ENCODE measurements at regions not wholly inside any gene's neighbourhood (a gene's known extent, or its start where the extent isn't known, plus 50 kb on each side); places are given as distances from the start of the nearest gene placed in this dataset.

DNA sequence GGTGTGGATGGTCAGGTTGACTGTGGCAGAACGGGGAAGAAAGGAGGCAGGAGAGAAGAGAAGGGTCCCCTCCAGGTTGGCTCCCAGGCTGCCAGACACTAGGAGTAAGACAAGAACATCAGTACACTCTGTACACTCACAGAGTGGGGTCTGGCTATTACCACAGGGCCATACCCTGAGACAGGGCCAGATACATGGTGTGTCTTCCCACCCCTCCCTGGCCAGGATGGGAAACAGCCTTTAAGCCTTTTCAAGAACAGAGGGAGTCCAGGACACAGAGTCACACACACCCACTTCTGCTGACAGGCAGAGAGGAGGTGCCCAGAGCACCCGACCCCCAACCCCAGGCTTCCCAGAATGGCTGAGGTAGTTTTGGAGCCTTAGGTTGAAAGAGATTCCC is 99.4 kb downstream of the LITAF start:
- Mint-ChIP-seq H3K36me3 (ENCODE audit: low read depth, unreplicated experiment) (peaks cover 4% of the 10 kb centered on the region), H3K9me3 (ENCODE audit: unreplicated experiment) (peaks cover 15% of the 10 kb centered on the region), H3K27me3 (ENCODE audit: low read depth, unreplicated experiment) (no peaks in the 10 kb centered on the region), H3K4me1 (ENCODE audit: low read depth, unreplicated experiment) (no peaks in the 10 kb centered on the region), H3K27ac (ENCODE audit: unreplicated experiment) (no peak overlapping the region), H3K4me3 (ENCODE audit: unreplicated experiment) (no peak overlapping the region)
- H3K27ac ChIP-seq (ENCODE audit: low read depth, low read length): no peak overlapping the region
- no peak overlapping the region for H3K4me2 ChIP-seq (ENCODE audit: low read length)
- H3K79me2 ChIP-seq (ENCODE audit: insufficient read depth, low read length): no peaks in the 10 kb centered on the region
- no peaks in the 10 kb centered on the region for H3K9me3 ChIP-seq (ENCODE audit: insufficient read depth, low read depth, low read length)
- no peak for FAIRE-seq
- H3K9ac ChIP-seq (ENCODE audit: low read length): no peak overlapping the region
- no peak for TF ChIP-seq EZH2 (IDR thresholded peaks at IDR 0.05; ENCODE audit: insufficient read depth, low read length)
- TF ChIP-seq, protein P1, sequence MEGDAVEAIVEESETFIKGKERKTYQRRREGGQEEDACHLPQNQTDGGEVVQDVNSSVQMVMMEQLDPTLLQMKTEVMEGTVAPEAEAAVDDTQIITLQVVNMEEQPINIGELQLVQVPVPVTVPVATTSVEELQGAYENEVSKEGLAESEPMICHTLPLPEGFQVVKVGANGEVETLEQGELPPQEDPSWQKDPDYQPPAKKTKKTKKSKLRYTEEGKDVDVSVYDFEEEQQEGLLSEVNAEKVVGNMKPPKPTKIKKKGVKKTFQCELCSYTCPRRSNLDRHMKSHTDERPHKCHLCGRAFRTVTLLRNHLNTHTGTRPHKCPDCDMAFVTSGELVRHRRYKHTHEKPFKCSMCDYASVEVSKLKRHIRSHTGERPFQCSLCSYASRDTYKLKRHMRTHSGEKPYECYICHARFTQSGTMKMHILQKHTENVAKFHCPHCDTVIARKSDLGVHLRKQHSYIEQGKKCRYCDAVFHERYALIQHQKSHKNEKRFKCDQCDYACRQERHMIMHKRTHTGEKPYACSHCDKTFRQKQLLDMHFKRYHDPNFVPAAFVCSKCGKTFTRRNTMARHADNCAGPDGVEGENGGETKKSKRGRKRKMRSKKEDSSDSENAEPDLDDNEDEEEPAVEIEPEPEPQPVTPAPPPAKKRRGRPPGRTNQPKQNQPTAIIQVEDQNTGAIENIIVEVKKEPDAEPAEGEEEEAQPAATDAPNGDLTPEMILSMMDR (IDR thresholded peaks at IDR 0.05; ENCODE audit: insufficient read depth, low read depth, low read length): no peak
- H3K27me3 ChIP-seq (ENCODE audit: insufficient read depth, low read length): peaks cover 3% of the 10 kb centered on the region
- H3K4me1 ChIP-seq (ENCODE audit: insufficient read depth, low read length): no peaks in the 10 kb centered on the region
- H3K36me3 ChIP-seq (ENCODE audit: insufficient read depth, low read length): no peaks in the 10 kb centered on the region
- no peak for DNase-seq (ENCODE audit: low read depth)
- no peak overlapping the region for H2AFZ ChIP-seq (ENCODE audit: low read depth, low read length)
- no peaks in the 10 kb centered on the region for H4K20me1 ChIP-seq (ENCODE audit: insufficient read depth, low read length)
- no peak overlapping the region for H3K4me3 ChIP-seq (ENCODE audit: insufficient read depth, low read depth, low read length)

DNA sequence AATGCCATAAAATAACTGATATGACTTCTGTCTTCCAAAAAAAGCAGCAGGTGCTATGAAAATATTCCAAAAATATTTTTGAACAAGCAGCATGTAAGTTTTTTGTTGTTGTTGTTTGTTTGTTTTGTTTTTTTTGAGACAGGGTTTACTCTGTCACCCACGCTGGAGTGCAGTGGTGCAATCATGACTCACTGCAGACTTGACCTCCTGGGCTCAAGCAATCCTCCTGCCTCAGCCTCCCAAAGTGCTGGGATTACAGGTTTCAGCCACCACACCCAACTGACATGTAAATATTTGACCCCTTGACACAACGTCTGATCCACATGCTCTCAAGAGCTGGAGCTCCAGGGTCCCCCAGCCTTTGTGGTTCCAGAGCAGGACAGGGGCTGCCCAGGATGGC is 98.4 kb downstream of the LITAF start:
- no peak overlapping the region for H3K4me3 ChIP-seq (ENCODE audit: insufficient read depth, low read depth, low read length)
- TF ChIP-seq EZH2 (IDR thresholded peaks at IDR 0.05; ENCODE audit: insufficient read depth, low read length): no peak
- TF ChIP-seq, protein P1 (IDR thresholded peaks at IDR 0.05; ENCODE audit: insufficient read depth, low read depth, low read length): no peak
- H3K36me3 ChIP-seq (ENCODE audit: insufficient read depth, low read length): no peaks in the 10 kb centered on the region
- FAIRE-seq: no peak
- H4K20me1 ChIP-seq (ENCODE audit: insufficient read depth, low read length): no peaks in the 10 kb centered on the region
- H3K27ac ChIP-seq (ENCODE audit: low read depth, low read length): no peak overlapping the region
- no peaks in the 10 kb centered on the region for H3K79me2 ChIP-seq (ENCODE audit: insufficient read depth, low read length)
- no peak overlapping the region for H3K27ac Mint-ChIP-seq (ENCODE audit: unreplicated experiment)
- H3K4me1 ChIP-seq (ENCODE audit: insufficient read depth, low read length): no peaks in the 10 kb centered on the region
- no peak for DNase-seq (ENCODE audit: low read depth)
- no peak overlapping the region for H3K4me2 ChIP-seq (ENCODE audit: low read length)
- no peaks in the 10 kb centered on the region for H3K27me3 Mint-ChIP-seq (ENCODE audit: low read depth, unreplicated experiment)
- H3K9me3 Mint-ChIP-seq (ENCODE audit: unreplicated experiment): peaks cover 9% of the 10 kb centered on the region
- H3K27me3 ChIP-seq (ENCODE audit: insufficient read depth, low read length): peaks cover 3% of the 10 kb centered on the region
- H3K9ac ChIP-seq (ENCODE audit: low read length): no peak overlapping the region
- no peaks in the 10 kb centered on the region for H3K9me3 ChIP-seq (ENCODE audit: insufficient read depth, low read depth, low read length)
- no peak overlapping the region for H2AFZ ChIP-seq (ENCODE audit: low read depth, low read length)
- H3K4me3 Mint-ChIP-seq (ENCODE audit: unreplicated experiment): no peak overlapping the region
- no peaks in the 10 kb centered on the region for H3K4me1 Mint-ChIP-seq (ENCODE audit: low read depth, unreplicated experiment)
- H3K36me3 Mint-ChIP-seq (ENCODE audit: low read depth, unreplicated experiment): peaks cover 4% of the 10 kb centered on the region

DNA sequence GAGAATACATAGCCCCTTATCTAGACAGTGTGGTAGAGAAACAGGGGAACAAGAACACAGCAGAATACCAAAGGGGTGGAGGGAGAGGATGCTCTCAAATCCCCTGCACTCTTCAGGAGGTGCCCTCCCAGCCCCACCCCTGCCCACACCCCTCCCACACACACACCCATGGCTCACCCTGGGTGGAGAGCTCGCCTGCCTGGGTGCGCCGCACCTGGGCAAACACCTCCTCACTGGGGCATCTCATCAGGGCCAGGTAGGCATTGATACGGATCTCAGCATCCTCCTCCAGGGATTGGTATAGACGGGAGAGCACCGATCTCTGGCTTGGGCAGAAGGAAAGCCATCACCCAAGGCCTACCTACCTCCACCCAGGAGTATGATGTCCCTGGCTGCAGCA is 95.2 kb downstream of the LITAF start:
- Histone ChIP-seq H3K27me3 (ENCODE audit: insufficient read depth, low read length) (peaks cover 3% of the 10 kb centered on the region), H3K4me1 (ENCODE audit: insufficient read depth, low read length) (no peaks in the 10 kb centered on the region), H3K9ac (ENCODE audit: low read length) (no peak overlapping the region), H3K79me2 (ENCODE audit: insufficient read depth, low read length) (no peaks in the 10 kb centered on the region), H3K27ac (ENCODE audit: low read depth, low read length) (no peak overlapping the region), H3K36me3 (ENCODE audit: insufficient read depth, low read length) (no peaks in the 10 kb centered on the region), H3K4me3 (ENCODE audit: insufficient read depth, low read depth, low read length) (no peak overlapping the region), H4K20me1 (ENCODE audit: insufficient read depth, low read length) (no peaks in the 10 kb centered on the region), H3K4me2 (ENCODE audit: low read length) (no peak overlapping the region), H2AFZ (ENCODE audit: low read depth, low read length) (no peak overlapping the region), H3K9me3 (ENCODE audit: insufficient read depth, low read depth, low read length) (no peaks in the 10 kb centered on the region)
- no peak for TF ChIP-seq EZH2 (IDR thresholded peaks at IDR 0.05; ENCODE audit: insufficient read depth, low read length)
- TF ChIP-seq, protein P1 (IDR thresholded peaks at IDR 0.05; ENCODE audit: insufficient read depth, low read depth, low read length): no peak
- Mint-ChIP-seq H3K4me3 (ENCODE audit: unreplicated experiment) (no peak overlapping the region), H3K27ac (ENCODE audit: unreplicated experiment) (no peak overlapping the region), H3K36me3 (ENCODE audit: low read depth, unreplicated experiment) (peaks cover 2% of the 10 kb centered on the region), H3K27me3 (ENCODE audit: low read depth, unreplicated experiment) (no peaks in the 10 kb centered on the region), H3K9me3 (ENCODE audit: unreplicated experiment) (peaks cover 3% of the 10 kb centered on the region), H3K4me1 (ENCODE audit: low read depth, unreplicated experiment) (no peaks in the 10 kb centered on the region)
- no peak for FAIRE-seq
- DNase-seq (ENCODE audit: low read depth): no peak

Measured in astrocyte (in vitro differentiated cells and primary cell).